HepG2 (cell line): ENCODE measurements at regions not wholly inside any gene's neighbourhood (a gene's known extent, or its start where the extent isn't known, plus 50 kb on each side); places are given as distances from the start of the nearest gene placed in this dataset.
A peak's percentile ranks its signal among the peaks of the same experiment; 100 is the strongest.

Experiments used
- ATAC-seq: fragments of 200-7000 bp; cut with Tn5 transposase; 3 replicates; pipeline ENCODE4 v1.9.1; 2020; ENCODE audit warnings: mild to moderate bottlenecking, moderate library complexity
- BruUV-seq: library from RNA; stranded (reverse); fragments of 400-500 nt; replicated peaks from 2 replicates; lab custom pipeline; 2021; lab: Mats Ljungman, UMichigan
- CTCF ChIA-PET: fragments of 300-600 bp; formaldehyde crosslinking; extraction: SDS; loops from one replicate; lab custom pipeline; 2021; ENCODE audit warnings: low total read pairs, inconsistent platforms, low intra/inter-chr PET ratio; lab: Yijun Ruan, JAX
- POLR2A ChIA-PET: fragments of 350-600 bp; sonication (Branson Sonifier 250); formaldehyde crosslinking; loops from one replicate; lab custom pipeline; 2020; ENCODE audit warnings: antibody characterized with exemption, inconsistent platforms; lab: Yijun Ruan, JAX
- DNase-seq: peaks from one replicate; pipeline ENCODE4 v3.0.0-alpha.2; 2015; ENCODE audit warnings: low spot score
- FAIRE-seq: peaks from 3 replicates; lab custom pipeline; 2011; peaks lifted over from hg19 to GRCh38; lab: Jason Lieb, UNC
- H2AFZ ChIP-seq: one replicate; pipeline ENCODE4 v1.6.1; 2011; ENCODE audit warnings: low read length, inconsistent platforms
- H3K27ac ChIP-seq: fragments of 300-600 bp; 3 replicates; pipeline ENCODE4 v1.8.0; 2011; ENCODE audit warnings: mixed run types, mild to moderate bottlenecking, mixed read lengths, low read length, inconsistent platforms; ENCODE audit not compliant: insufficient read depth; ENCODE audit errors: extremely low read length
- H3K27me3 ChIP-seq, 2 experiments: fragments of 200-600 bp in 1 of 2; 2 replicates in 1 of 2; 3 replicates in 1 of 2; pipeline versions ENCODE4 v1.6.0 to v1.8.0; 2011; ENCODE audit warnings: low read length in 2 of 2, mild to moderate bottlenecking in 2 of 2, moderate library complexity in 2 of 2, inconsistent platforms in 1 of 2; ENCODE audit not compliant: insufficient read depth in 2 of 2, control insufficient read depth in 1 of 2
- H3K36me3 ChIP-seq, 2 experiments: fragments of 200-600 bp in 1 of 2; replicated peaks in 1 of 2; 2 replicates in 1 of 2; 3 replicates in 1 of 2; pipeline versions ENCODE4 v1.5.1 to v1.8.0; 2011; ENCODE audit warnings: low read length in 2 of 2, inconsistent platforms in 1 of 2; ENCODE audit not compliant: insufficient read depth in 2 of 2, control insufficient read depth in 1 of 2
- H3K4me1 ChIP-seq: 2 replicates; pipeline ENCODE4 v1.5.1; 2012; ENCODE audit warnings: low read length, inconsistent platforms; ENCODE audit not compliant: insufficient read depth
- H3K4me2 ChIP-seq: 2 replicates; pipeline ENCODE4 v1.6.0; 2011; ENCODE audit warnings: low read depth, low read length, inconsistent platforms
- H3K4me3 ChIP-seq, 3 experiments: fragments of 200-600 bp in 1 of 3; sonication (generic), shearing (Covaris generic) in 1 of 3; replicated peaks in 1 of 3; 2 replicates each; pipeline ENCODE4 v1.5.1; 2011 to 2016; ENCODE audit warnings: low read length in 3 of 3, inconsistent platforms in 2 of 3, low read depth in 2 of 3, mild to moderate bottlenecking in 2 of 3, control low read depth in 1 of 3, mixed read lengths in 1 of 3; ENCODE audit not compliant: insufficient read depth in 1 of 3
- H3K79me2 ChIP-seq: one replicate; pipeline ENCODE4 v1.6.1; 2011; ENCODE audit warnings: low read length, inconsistent platforms; ENCODE audit not compliant: insufficient read depth
- H3K9ac ChIP-seq: 2 replicates; pipeline ENCODE4 v1.6.0; 2011; ENCODE audit warnings: mild to moderate bottlenecking, low read depth, low read length, inconsistent platforms; ENCODE audit not compliant: insufficient read depth
- H3K9me3 ChIP-seq: 2 replicates; pipeline ENCODE4 v1.5.1; 2012; ENCODE audit warnings: mild to moderate bottlenecking, low read length
- H4K20me1 ChIP-seq: 2 replicates; pipeline ENCODE4 v1.6.0; 2011; ENCODE audit warnings: inconsistent platforms, mild to moderate bottlenecking, low read length, moderate library complexity; ENCODE audit not compliant: insufficient read depth
- ATF7 ChIP-seq, 2 experiments: fragments of 450-650 bp in 1 of 2; sonication (generic) in 1 of 2; formaldehyde crosslinking in 1 of 2; IDR thresholded peaks; 2 replicates each; pipeline versions ENCODE4 v1.4.0 to v1.6.1; 2016 to 2020; ENCODE audit warnings: antibody characterized with exemption in 1 of 2, mild to moderate bottlenecking in 1 of 2, missing genetic modification reagents in 1 of 2
- CREB1 ChIP-seq, 2 experiments: fragments of 450-650 bp in 1 of 2; IDR thresholded peaks; 2 replicates each; pipeline ENCODE4 v1.6.1; 2016 to 2017; ENCODE audit warnings: control low read depth in 1 of 2, mild to moderate bottlenecking in 1 of 2, missing compliant biosample characterization in 1 of 2, missing genetic modification characterization in 1 of 2
- FOXC1 ChIP-seq: sonication (generic); formaldehyde crosslinking; IDR thresholded peaks from 2 replicates; pipeline ENCODE4 v1.8.0; 2022; ENCODE audit warnings: mild to moderate bottlenecking, missing genetic modification reagents, borderline replicate concordance
- FOXK2 ChIP-seq: fragments of 450-650 bp; IDR thresholded peaks from 2 replicates; pipeline ENCODE4 v1.6.1; 2016
- HOXA3 ChIP-seq: sonication (generic); formaldehyde crosslinking; IDR thresholded peaks from 2 replicates; pipeline ENCODE4 v1.5.0; 2020; ENCODE audit warnings: missing genetic modification reagents
- IKZF1 ChIP-seq: fragments of 450-650 bp; IDR thresholded peaks from 2 replicates; pipeline ENCODE4 v1.7.1; 2016
- MAF1 ChIP-seq: sonication (generic); formaldehyde crosslinking; IDR thresholded peaks from 2 replicates; pipeline ENCODE4 v1.5.0; 2020; ENCODE audit warnings: missing genetic modification reagents, borderline replicate concordance
- POGZ ChIP-seq: sonication (generic); formaldehyde crosslinking; IDR thresholded peaks from 2 replicates; pipeline ENCODE4 v1.4.0; 2020; ENCODE audit warnings: mild to moderate bottlenecking, missing genetic modification reagents
- THYN1 ChIP-seq: sonication (generic); formaldehyde crosslinking; IDR thresholded peaks from 2 replicates; pipeline ENCODE4 v1.8.1; 2023; ENCODE audit warnings: low read depth, mild to moderate bottlenecking, moderate library complexity, missing genetic modification reagents, borderline replicate concordance
- XBP1 ChIP-seq: sonication (generic); formaldehyde crosslinking; IDR thresholded peaks from 2 replicates; pipeline ENCODE4 v1.5.0; 2020; ENCODE audit warnings: missing genetic modification reagents
- ZNF124 ChIP-seq: sonication (generic); formaldehyde crosslinking; IDR thresholded peaks from 2 replicates; pipeline ENCODE4 v1.4.0; 2020; ENCODE audit warnings: missing genetic modification reagents
- ZNF629 ChIP-seq: sonication (generic); formaldehyde crosslinking; conservative IDR thresholded peaks from 2 replicates; pipeline ENCODE4 v1.5.0; 2020; ENCODE audit warnings: missing genetic modification reagents
- WGBS: methylation state at CpG from one replicate; pipeline ENCODE4 v1.1.6; 2017; ENCODE audit warnings: low lambda C conversion rate; 5-methylcytosine and 5-hydroxymethylcytosine counted together
- in situ Hi-C: cut with HindIII; loops from 2 replicates; pipeline ENCODE4 v1.10.0; 2017; ENCODE audit warnings: low pct_unique_long_range_greater_than_20kb; ENCODE audit not compliant: extremely low pct_ligation_motif_present
- intact Hi-C: fragments of 100-400 bp; cut with micrococcal nuclease; formaldehyde crosslinking; loops from one replicate; pipeline ENCODE4 v1.10.0; 2022; ENCODE audit not compliant: unreplicated experiment
- TF ChIP-seq, protein P1 (sequence below): sonication (generic); formaldehyde crosslinking; IDR thresholded peaks from 2 replicates; pipeline ENCODE4 v1.4.0; 2020; ENCODE audit warnings: missing genetic modification reagents
- TF ChIP-seq, protein P2 (sequence below): sonication (generic); formaldehyde crosslinking; IDR thresholded peaks from 2 replicates; pipeline ENCODE4 v1.5.0; 2020; ENCODE audit warnings: missing genetic modification reagents, mild to moderate bottlenecking, borderline replicate concordance
- TF ChIP-seq, protein P3 (sequence below): sonication (generic); formaldehyde crosslinking; IDR thresholded peaks from 2 replicates; pipeline ENCODE4 v1.4.0; 2020; ENCODE audit warnings: missing genetic modification reagents

DNA sequence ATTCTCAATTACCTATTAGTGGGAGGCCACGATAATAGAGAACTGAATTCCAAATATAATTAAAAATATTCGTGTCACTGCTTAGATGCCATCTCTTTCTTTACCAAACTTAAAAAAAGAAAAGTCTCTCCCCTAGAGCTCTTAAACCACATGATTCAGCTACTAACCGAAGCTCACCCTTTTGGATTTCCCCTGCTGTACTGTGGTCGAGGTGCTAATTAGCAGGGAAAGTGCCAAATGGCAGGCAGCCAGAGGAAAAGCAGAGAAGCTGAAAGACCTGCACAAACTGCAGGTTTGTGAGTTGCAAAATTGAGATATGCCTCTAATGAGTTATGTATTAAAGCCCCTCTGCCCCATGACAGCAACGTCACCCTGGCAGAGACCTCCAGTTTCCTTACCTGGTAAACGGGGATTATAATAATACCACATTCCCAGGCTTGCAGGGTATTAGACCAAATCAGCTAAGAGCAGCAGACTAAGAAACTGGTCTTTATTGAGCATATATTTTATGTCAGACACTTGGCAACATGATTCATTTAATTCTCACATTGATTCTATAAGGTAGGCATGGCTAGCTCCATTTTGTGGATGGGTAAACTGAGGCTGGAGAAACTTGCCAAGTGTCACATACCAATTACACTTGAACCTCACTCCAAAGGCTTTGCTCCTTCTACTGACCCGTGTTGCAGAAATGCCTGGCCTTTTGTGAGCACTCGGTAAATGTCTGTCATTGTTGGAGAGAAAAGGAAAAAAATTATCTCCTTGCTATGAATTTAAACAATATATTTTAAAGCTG is 259.7 kb downstream of the LPIN1 start:
- Histone ChIP-seq H3K27ac (no peak overlapping the region), H3K27me3 (no peaks in the 10 kb centered on the region)
- intact Hi-C loops, result no loop called here
- no peak for ATAC-seq
- TF ChIP-seq ZNF629, result peak; percentile 44; the same call in 1 of the 2 replicates
- no peak for TF ChIP-seq FOXC1
- TF ChIP-seq, all 625 proteins: peak for 1
- no peak overlapping the region for H2AFZ ChIP-seq
- no peaks in the 10 kb centered on the region for H3K36me3 ChIP-seq
- no TSS peak for BruUV-seq
- no peak for FAIRE-seq
- WGBS, result 34% methylated on average over 8 of the region's 8 CpGs
- H3K9me3 ChIP-seq, result no peaks in the 10 kb centered on the region
- no peaks in the 10 kb centered on the region for H4K20me1 ChIP-seq
- in situ Hi-C loops, result no loop called here
- no peak for DNase-seq
- ChIA-PET CTCF (no interaction called here), POLR2A (no interaction called here)
- peaks cover 12% of the 10 kb centered on the region for H3K4me1 ChIP-seq
- H3K4me2 ChIP-seq, result no peak overlapping the region
- no peaks in the 10 kb centered on the region for H3K79me2 ChIP-seq
- H3K9ac ChIP-seq, result no peak overlapping the region
- H3K4me3 ChIP-seq, result no peak overlapping the region

DNA sequence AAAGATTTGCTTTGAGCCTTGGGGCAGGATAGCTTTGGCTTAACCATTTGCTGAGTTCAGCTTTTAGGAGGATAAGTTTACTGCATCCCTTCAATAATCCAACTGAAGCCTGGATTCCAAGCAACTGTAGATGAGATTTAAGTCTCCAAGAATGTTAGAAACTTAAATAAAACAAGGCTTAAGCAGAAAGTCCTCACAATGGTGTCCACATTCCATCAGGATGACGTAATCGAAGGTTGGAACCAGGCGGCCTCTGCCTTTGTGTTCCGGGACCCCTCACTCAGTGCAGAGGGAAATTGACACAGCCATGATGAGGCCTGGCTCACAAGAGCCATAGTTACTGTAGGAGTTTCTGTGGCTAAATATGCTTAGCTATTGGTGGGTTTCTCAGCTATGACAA is 260.4 kb downstream of the LPIN1 start:
- no peak overlapping the region for H3K9ac ChIP-seq
- TF ChIP-seq HOXA3 (CRISPR knock-in tag) (no peak), MAF1 (CRISPR knock-in tag) (no peak), IKZF1 (no peak), FOXK2 (no peak), POGZ (no peak), ZNF124 (CRISPR knock-in tag) (no peak), ATF7 (IDR thresholded peaks at IDR 0.05) (peak; percentile 96), ATF7 (CRISPR knock-in tag; IDR thresholded peaks at IDR 0.05) (no peak), THYN1 (CRISPR knock-in tag) (no peak), CREB1 (IDR thresholded peaks at IDR 0.05) (peak; percentile 35; the same call in 1 of the 2 replicates), CREB1 (CRISPR knock-in tag; IDR thresholded peaks at IDR 0.05) (no peak), XBP1 (no peak)
- TF ChIP-seq, protein P1, sequence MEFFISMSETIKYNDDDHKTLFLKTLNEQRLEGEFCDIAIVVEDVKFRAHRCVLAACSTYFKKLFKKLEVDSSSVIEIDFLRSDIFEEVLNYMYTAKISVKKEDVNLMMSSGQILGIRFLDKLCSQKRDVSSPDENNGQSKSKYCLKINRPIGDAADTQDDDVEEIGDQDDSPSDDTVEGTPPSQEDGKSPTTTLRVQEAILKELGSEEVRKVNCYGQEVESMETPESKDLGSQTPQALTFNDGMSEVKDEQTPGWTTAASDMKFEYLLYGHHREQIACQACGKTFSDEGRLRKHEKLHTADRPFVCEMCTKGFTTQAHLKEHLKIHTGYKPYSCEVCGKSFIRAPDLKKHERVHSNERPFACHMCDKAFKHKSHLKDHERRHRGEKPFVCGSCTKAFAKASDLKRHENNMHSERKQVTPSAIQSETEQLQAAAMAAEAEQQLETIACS (CRISPR knock-in tag), result no peak
- TF ChIP-seq, protein P2, sequence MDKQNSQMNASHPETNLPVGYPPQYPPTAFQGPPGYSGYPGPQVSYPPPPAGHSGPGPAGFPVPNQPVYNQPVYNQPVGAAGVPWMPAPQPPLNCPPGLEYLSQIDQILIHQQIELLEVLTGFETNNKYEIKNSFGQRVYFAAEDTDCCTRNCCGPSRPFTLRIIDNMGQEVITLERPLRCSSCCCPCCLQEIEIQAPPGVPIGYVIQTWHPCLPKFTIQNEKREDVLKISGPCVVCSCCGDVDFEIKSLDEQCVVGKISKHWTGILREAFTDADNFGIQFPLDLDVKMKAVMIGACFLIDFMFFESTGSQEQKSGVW (CRISPR knock-in tag), result no peak
- TF ChIP-seq, protein P3, sequence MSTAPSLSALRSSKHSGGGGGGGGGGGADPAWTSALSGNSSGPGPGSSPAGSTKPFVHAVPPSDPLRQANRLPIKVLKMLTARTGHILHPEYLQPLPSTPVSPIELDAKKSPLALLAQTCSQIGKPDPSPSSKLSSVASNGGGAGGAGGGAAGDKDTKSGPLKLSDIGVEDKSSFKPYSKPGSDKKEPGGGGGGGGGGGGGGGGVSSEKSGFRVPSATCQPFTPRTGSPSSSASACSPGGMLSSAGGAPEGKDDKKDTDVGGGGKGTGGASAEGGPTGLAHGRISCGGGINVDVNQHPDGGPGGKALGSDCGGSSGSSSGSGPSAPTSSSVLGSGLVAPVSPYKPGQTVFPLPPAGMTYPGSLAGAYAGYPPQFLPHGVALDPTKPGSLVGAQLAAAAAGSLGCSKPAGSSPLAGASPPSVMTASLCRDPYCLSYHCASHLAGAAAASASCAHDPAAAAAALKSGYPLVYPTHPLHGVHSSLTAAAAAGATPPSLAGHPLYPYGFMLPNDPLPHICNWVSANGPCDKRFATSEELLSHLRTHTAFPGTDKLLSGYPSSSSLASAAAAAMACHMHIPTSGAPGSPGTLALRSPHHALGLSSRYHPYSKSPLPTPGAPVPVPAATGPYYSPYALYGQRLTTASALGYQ (CRISPR knock-in tag), result no peak

More for the DNA sequence above, 260.4 kb downstream of the LPIN1 start:
- peaks cover 12% of the 10 kb centered on the region for H3K4me1 ChIP-seq
- H3K4me3 ChIP-seq, result no peak overlapping the region
- no peak overlapping the region for H3K4me2 ChIP-seq
- H3K9me3 ChIP-seq, result no peaks in the 10 kb centered on the region
- H4K20me1 ChIP-seq, result no peaks in the 10 kb centered on the region
- ChIA-PET POLR2A (no interaction called here), CTCF (no interaction called here)
- H3K27me3 ChIP-seq, result no peaks in the 10 kb centered on the region
- no peak overlapping the region for H3K27ac ChIP-seq
- H3K36me3 ChIP-seq, result no peaks in the 10 kb centered on the region
- no peak overlapping the region for H2AFZ ChIP-seq
- in situ Hi-C loops, result no loop called here
- intact Hi-C loops, result no loop called here
- DNase-seq (no peak), ATAC-seq (peak; percentile 53; the same call in 2 of the 3 replicates), FAIRE-seq (no peak)
- WGBS, result 28% methylated on average over 4 of the region's 4 CpGs
- no peaks in the 10 kb centered on the region for H3K79me2 ChIP-seq
- no TSS peak for BruUV-seq
